ENCODE measurements at regions not wholly inside any gene's neighbourhood (a gene's known extent, or its start where the extent isn't known, plus 50 kb on each side); places are given as distances from the start of the nearest gene placed in this dataset.
"Not testable (repeated sequence)": the region's sequence is repeated elsewhere in the genome, so short reads cannot be mapped to it uniquely, and the experiment has no call there.

DNA sequence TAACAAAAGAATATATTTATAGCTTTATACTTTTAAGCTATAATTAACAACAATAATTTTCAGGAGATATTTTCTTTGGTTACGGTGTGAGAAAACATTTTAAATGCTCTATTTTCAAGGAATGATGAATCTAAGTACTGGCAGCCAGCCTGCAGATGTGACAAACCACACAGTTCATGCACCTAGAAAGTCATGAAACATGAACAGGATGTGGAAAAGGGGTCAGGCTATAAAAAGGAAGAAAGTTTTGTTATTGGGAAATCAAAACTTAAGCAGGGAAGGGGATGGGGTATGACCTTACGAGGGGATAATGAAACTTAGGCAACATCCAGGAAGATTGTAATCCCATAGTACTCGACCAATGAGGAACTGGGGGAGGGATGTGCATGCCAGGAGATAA, 508.7 kb upstream of the GRAMD2B start:
- in situ Hi-C loops (cut with MboI; ENCODE audit: low sequenced_read_pairs) = no loop called here

DNA sequence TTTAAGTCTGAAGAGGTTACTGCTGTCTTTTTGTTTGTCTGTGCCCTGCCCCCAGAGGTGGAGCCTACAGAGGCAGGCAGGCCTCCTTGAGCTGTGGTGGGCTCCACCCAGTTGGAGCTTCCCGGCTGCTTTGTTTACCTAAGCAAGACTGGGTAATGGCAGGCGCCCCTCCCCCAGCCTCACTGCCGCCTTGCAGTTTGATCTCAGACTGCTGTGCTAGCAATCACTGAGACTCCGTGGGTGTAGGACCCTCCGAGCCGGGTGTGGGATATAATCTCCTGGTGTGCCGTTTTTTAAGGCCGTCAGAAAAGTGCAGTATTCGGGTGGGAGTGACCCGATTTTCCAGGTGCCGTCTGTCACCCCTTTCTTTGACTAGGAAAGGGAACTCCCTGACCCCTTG, 499.3 kb upstream of the GRAMD2B start:
- in situ Hi-C loops (cut with MboI; ENCODE audit: low sequenced_read_pairs) = not testable (repeated sequence)

GRCh38 chr5:125926172-125926571, 497.0 kb upstream of the GRAMD2B start:
- in situ Hi-C loops (cut with MboI; ENCODE audit: low sequenced_read_pairs) = no loop called here

- in situ Hi-C loops (cut with MboI; ENCODE audit: low sequenced_read_pairs) = no loop called here
Measured at GRCh38 chr5:125928663-125929062, 494.5 kb upstream of the GRAMD2B start.

DNA sequence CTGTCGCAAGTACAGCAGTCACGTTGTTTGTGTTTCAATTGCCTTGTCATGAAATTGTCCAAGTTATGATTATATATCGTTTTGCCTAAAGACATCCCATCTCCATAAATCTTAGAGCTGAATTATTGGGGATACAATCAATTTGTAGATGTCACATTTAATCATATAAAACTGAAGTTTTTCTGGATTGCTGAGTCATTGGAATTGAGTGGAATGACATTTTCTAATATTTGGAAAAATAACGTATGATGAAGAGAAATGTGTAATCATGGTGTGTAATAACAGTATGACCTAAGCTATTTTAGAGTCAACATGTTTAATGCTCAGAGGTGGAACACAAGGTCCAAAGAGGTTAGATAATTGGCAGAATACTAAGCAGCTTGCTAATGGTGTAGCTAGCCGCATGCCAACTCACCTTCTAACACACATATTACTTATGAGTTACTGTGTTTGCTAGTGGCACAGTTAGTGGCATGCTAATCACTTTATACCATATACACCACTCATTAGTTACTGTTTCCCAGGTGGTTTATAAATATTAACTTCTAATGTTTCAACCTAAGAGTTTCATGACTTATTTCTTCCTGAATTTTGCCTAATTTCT, 473.1 kb upstream of the GRAMD2B start:
- in situ Hi-C loops (cut with MboI; ENCODE audit: low sequenced_read_pairs) = no loop called here

DNA sequence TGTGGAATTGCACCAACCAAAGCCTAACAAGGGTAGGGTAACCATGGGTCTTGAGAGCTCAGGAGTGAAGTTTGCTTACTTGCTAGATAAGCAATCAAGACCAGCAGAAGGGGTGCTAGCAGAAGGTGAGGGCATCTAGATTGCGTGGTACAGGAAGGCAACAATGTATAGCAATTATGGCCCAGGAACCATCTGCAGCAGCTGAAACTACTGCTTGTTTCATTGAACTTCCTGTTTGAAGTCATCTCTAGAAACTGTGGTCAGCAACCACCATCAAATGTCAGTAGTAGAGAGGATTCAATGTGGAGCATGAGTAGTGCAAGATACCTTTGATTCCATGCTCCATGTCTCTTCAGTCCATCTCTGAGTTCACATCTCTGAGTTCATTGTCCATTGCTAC, 462.1 kb upstream of the GRAMD2B start:
- in situ Hi-C loops (cut with MboI; ENCODE audit: low sequenced_read_pairs) = no loop called here

- in situ Hi-C loops (cut with MboI; ENCODE audit: low sequenced_read_pairs) = no loop called here
Measured at GRCh38 chr5:125965577-125965976, 457.6 kb upstream of the GRAMD2B start.

DNA sequence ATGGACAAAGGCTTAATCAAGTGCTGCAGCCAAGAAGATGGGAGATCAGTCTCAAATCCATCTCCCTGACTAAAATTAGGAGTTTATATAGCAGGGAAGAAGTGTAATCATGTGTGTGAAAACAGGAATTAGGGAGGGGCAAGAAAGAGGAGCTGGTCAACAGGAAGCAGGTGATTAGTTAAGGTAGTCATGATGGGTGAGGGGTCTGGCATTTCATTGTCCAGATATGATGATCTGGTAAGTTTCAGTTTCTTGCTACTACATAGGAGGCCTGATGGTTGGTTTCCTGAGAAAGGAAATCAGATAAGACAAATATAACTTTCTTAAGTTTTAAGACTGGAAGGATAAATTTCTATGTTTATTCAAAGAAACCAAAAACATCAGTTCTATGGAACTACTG, 455.6 kb upstream of the GRAMD2B start:
- in situ Hi-C loops (cut with MboI; ENCODE audit: low sequenced_read_pairs) = no loop called here

DNA sequence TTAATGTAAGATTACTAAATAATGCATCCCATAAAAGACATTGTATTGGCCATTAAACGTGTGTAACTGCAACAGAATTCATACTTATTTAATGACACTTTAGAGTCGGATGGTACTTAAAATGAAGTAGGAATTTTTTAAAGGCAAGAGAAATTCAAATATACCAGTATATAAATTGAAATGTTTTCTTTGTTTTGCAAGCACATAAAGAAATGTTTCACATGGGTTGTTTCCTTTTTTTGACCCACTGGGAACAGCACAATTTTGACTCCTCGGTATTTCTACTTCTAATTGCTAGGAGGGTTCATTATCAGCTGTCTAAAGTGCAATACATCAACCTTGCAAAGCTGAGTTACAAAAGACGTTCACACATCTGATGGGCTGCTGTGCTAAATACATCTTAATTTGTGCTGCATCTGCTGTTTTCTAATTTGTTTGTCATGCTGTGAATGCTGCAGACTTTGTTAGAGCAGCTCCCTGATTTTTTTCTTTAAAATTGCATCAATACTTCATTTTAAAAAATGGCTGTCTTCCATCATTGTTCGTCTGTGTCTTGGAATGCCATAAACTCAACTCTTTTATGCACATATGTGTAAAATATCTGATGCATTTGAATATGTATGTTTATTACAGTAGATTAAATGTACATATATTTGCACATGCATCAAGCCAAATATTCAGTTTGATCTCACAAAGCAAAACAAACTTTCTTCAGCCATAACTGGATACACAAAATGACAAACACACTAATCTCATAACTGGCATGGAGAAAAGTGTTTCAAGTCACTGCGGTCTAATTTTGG, 454.0 kb upstream of the GRAMD2B start:
- in situ Hi-C loops (cut with MboI; ENCODE audit: low sequenced_read_pairs) = no loop called here

DNA sequence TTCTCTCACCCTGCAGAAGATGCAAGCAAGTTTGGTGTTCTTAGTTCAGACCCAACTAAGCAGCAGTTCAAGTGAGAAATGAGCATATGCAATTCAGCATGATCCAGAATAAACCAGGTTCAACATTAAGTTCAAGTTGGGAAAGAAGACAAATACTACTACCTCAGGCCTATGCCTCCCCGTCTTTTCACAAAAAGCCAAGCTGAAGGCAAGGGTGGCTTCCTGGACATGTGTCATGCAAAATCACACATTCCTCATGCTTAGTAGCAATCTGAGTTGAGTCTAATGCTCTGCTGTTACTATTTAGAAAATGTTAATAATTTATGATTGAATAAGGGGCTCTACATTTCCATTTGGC, 453.4 kb upstream of the GRAMD2B start:
- in situ Hi-C loops (cut with MboI; ENCODE audit: low sequenced_read_pairs) = no loop called here

DNA sequence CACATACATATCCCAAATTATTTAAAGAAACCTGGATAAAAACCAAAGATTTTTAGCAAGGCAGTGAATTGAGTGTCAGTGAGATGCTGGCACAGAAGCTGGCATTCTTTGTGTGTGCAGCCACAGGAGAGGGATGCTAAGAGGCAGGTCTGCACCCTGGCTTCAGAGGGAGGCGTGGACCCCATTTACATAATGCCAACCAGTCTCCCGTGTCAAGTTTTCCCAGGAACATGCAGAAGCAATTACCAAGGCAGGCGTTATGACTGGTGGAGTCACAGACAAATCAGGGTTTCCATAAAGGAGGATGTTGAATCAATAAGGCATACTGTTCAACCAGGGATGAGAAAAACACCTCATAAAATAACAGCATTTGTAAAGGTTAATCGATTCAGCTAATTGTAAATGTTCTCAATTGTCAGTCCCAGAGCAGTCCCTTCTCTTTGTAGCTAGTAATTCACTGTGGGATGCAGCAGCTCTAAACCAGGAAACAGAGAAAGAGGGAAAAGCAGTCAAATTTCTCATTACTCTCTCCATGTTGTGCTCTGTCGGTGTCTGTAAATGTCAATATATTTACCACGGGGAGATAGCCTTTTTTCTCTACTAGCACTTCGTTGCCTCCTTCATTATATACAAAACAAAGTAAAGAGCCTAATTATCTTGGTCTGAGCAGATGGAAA, 452.4 kb upstream of the GRAMD2B start:
- in situ Hi-C loops (cut with MboI; ENCODE audit: low sequenced_read_pairs) = no loop called here

DNA sequence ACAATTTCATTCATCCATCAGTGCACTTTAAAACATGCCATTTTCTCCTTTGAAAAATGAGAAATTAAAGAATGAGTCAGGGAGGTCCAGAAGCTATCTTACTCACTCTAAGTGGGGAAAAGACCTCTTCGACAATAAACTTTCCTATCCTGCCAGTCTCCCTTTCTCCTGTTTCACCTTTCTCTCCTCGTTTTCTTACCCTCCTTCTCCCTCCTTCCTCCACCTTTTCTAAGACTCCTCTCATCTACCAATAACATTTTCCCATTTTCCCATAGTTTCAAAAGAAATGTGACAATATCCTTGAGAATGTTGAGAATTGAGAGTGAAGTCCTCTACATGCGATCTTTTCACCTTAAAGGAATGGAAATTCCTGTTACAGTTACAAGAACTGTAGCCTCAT, 450.5 kb upstream of the GRAMD2B start:
- in situ Hi-C loops (cut with MboI; ENCODE audit: low sequenced_read_pairs) = no loop called here

DNA sequence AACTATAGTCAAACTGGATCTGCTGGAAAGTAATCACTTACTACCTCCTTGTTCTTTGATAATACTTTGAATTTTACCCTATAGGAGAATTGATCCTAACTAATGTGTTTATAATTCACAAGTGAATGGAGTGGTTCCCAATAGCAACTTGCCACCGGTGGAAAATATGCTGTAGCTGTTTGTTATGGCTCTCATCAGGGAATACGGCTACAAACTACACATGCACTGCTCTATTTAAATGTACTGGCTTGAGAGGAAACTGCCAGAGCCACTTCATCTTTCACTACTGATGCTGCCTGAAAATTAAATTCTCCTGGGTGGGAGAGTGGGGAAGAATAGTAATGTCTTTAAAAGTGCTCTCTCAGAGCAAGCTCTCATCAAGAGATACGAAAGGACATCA, 448.5 kb upstream of the GRAMD2B start:
- in situ Hi-C loops (cut with MboI; ENCODE audit: low sequenced_read_pairs) = no loop called here

DNA sequence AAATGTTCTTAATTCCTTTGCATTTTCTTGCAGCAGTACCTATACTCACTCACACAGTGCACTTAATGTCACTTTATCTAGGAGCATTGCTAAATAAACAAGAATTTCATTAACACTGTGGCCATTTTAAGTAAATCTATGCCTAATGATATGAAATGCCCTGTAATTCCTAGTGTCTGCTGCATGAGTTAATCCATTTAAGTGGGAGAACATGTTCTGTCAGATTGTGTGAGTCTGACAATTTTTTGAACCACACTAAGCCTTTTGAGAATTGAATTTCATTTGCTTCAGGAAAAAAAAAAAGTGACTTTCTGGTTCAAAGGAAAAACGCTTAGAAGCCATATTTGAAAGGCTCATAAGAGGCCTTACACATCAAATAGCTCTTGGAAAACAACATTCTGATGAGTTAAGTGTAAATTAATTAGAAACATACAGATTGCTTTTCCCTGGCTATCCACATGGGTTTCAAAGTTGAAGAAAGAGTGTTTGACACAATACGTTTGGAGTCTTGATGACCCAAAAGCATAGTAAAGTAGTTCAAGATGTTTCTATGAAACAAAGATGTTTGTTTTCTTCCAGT, 446.7 kb upstream of the GRAMD2B start:
- in situ Hi-C loops (cut with MboI; ENCODE audit: low sequenced_read_pairs) = no loop called here

DNA sequence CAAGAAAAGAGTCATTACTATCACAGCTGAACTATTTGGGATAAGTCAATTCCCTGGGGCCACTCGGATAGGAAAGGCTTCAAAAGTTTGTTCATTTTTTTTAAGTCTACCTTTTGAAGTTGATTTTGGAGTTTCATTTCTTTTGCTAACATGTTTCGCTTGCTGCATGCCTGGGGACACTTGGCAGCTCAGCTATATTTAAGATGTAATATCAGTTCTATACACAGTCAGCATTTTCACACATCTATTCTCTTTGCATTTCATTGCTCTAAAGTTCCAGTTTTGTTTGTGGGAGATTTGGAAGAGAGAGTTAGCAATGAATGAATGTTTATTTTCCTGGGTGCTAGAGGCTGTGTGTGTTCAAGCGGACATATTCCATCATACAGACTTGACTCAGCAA, 445.2 kb upstream of the GRAMD2B start:
- in situ Hi-C loops (cut with MboI; ENCODE audit: low sequenced_read_pairs) = no loop called here

GRCh38 chr5:125979636-125980035, 443.6 kb upstream of the GRAMD2B start:
- in situ Hi-C loops (cut with MboI; ENCODE audit: low sequenced_read_pairs) = no loop called here

GRCh38 chr5:125981016-125981415, 442.2 kb upstream of the GRAMD2B start:
- in situ Hi-C loops (cut with MboI; ENCODE audit: low sequenced_read_pairs) = no loop called here

DNA sequence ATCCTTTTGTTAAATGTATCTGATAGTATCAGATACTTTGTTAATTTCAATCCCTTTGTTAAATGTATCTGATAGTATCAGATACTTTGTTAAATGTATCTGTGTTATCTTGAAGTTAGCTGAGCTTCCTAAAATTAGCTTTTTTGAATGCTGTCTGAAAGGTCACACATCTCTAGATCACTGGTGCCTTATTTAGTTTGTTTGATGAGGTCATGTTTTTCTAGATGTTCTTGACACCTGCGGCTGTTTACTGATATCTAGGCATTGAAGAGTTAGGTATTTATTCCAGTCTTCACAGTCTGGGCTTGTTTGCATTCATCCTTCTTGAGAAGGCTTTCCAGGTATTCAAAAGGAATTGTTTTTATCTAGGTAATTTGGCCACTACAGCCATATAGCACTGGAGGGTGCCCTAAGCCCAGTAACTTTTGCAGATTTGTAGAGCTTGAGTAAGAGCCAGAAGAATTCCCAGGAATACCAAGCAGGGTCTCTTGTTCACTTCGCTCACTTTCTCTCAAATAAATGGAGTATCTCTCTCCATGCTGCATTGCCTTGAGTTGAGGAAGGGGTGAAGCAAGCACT, 435.4 kb upstream of the GRAMD2B start:
- in situ Hi-C loops (cut with MboI; ENCODE audit: low sequenced_read_pairs) = no loop called here

DNA sequence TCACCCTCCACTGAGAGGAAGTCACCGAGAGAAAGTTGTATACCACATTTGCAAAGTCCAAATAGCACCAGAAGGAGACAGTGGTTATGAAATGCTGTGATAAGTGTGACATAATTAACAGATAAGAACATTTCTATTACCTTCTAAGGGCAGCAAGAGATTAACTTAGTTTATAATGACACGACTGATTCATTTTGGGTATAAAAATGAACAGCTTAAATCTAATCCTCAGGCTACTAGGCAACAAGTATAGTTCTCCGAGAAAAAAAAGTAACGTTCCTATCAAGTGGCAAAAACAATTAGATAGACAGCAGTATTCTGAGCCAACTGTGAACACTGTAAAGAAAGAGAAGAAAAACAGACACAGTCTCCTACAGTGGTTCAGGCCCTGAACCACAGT, 431.2 kb upstream of the GRAMD2B start:
- in situ Hi-C loops (cut with MboI; ENCODE audit: low sequenced_read_pairs) = no loop called here

GRCh38 chr5:125999271-126000030, 423.8 kb upstream of the GRAMD2B start:
- in situ Hi-C loops (cut with MboI; ENCODE audit: low sequenced_read_pairs) = not testable (repeated sequence)

DNA sequence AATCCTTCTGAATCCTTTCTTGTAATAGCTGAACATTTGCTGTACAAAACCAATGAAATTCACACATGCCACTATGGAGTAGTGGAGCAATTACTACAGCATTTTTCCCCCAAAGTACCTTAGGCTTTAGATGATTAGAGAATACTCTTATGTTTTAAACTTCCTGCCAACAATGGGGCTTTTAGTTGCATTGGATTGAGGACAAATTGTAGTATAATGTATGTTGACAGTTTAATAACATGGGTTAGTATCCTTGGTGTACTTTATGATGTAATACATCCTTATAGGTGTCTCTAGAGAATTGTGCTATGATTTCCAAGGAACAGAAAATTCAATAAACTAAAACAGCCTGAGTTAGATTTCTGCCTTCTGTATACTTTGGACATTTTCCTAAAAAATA, 422.7 kb upstream of the GRAMD2B start:
- in situ Hi-C loops (cut with MboI; ENCODE audit: low sequenced_read_pairs) = no loop called here
